Activated naive CD8-positive, alpha-beta T cell treated with anti-CD3 and anti-CD28 coated beads, Interleukin-2, amount 50 U/mL, for 24 hours (primary cell): ENCODE measurements at regions not wholly inside any gene's neighbourhood (a gene's known extent, or its start where the extent isn't known, plus 50 kb on each side); places are given as distances from the start of the nearest gene placed in this dataset.
"Not testable (repeated sequence)": the region's sequence is repeated elsewhere in the genome, so short reads cannot be mapped to it uniquely, and the experiment has no call there.

ENCODE experiments used
- ATAC-seq: fragments of 150-1000 bp; cut with Tn5 transposase; one replicate; pipeline ENCODE4 v1.10.0; 2021
- DNase-seq: peaks from one replicate; pipeline ENCODE4 v3.0.0; 2021
- H3K27ac Mint-ChIP-seq: one replicate; pipeline ENCODE4 v1.8.0; 2021; ENCODE audit warnings: mild to moderate bottlenecking, mixed read lengths
- H3K27me3 Mint-ChIP-seq: one replicate; pipeline ENCODE4 v1.8.0; 2021; ENCODE audit warnings: mixed read lengths
- H3K36me3 Mint-ChIP-seq: one replicate; pipeline ENCODE4 v1.8.0; 2021; ENCODE audit warnings: low read depth, mixed read lengths
- H3K4me1 Mint-ChIP-seq: one replicate; pipeline ENCODE4 v1.8.0; 2021; ENCODE audit warnings: mixed read lengths
- H3K4me3 Mint-ChIP-seq: one replicate; pipeline ENCODE4 v1.8.0; 2021; ENCODE audit warnings: mild to moderate bottlenecking, moderate library complexity, mixed read lengths
- H3K9me3 Mint-ChIP-seq: one replicate; pipeline ENCODE4 v1.8.0; 2021; ENCODE audit warnings: mixed read lengths

- ATAC-seq, DNase-seq, H3K4me3 Mint-ChIP-seq, H3K4me1 Mint-ChIP-seq, H3K27ac Mint-ChIP-seq, H3K36me3 Mint-ChIP-seq, H3K27me3 Mint-ChIP-seq: not testable (repeated sequence)
- H3K9me3 Mint-ChIP-seq: peaks cover 16% of the 10 kb centered on the region
Measured at GRCh38 chr10:53342531-53342930, 569.9 kb upstream of the MBL2 start.

GRCh38 chr10:53338199-53338598 is 565.6 kb upstream of the MBL2 start:
- not testable (repeated sequence) for H3K4me3 Mint-ChIP-seq, ATAC-seq, H3K36me3 Mint-ChIP-seq, H3K4me1 Mint-ChIP-seq, H3K27ac Mint-ChIP-seq, DNase-seq, H3K27me3 Mint-ChIP-seq
- H3K9me3 Mint-ChIP-seq: peaks cover 32% of the 10 kb centered on the region

- not testable (repeated sequence) for H3K4me3 Mint-ChIP-seq, H3K36me3 Mint-ChIP-seq, DNase-seq, H3K27me3 Mint-ChIP-seq, ATAC-seq, H3K27ac Mint-ChIP-seq, H3K4me1 Mint-ChIP-seq
- peaks cover 32% of the 10 kb centered on the region for H3K9me3 Mint-ChIP-seq
Measured at GRCh38 chr10:53335803-53336422, 563.3 kb upstream of the MBL2 start.

GRCh38 chr10:53331460-53331859 is 558.9 kb upstream of the MBL2 start:
- Mint-ChIP-seq H3K4me3 (no peak overlapping the region), H3K27me3 (no peaks in the 10 kb centered on the region), H3K36me3 (no peaks in the 10 kb centered on the region), H3K4me1 (no peaks in the 10 kb centered on the region), H3K27ac (no peak overlapping the region), H3K9me3 (peaks cover 14% of the 10 kb centered on the region)
- no peak for ATAC-seq
- no peak for DNase-seq

GRCh38 chr10:53326401-53327305 is 554.1 kb upstream of the MBL2 start:
- H3K36me3 Mint-ChIP-seq, H3K9me3 Mint-ChIP-seq, H3K27me3 Mint-ChIP-seq, H3K27ac Mint-ChIP-seq, H3K4me3 Mint-ChIP-seq, DNase-seq, H3K4me1 Mint-ChIP-seq, ATAC-seq: not testable (repeated sequence)

- H3K36me3 Mint-ChIP-seq: no peaks in the 10 kb centered on the region
- ATAC-seq (no peak), DNase-seq (no peak)
- H3K9me3 Mint-ChIP-seq: no peaks in the 10 kb centered on the region
- H3K4me3 Mint-ChIP-seq: no peak overlapping the region
- H3K27ac Mint-ChIP-seq: no peak overlapping the region
- no peaks in the 10 kb centered on the region for H3K27me3 Mint-ChIP-seq
- H3K4me1 Mint-ChIP-seq: no peaks in the 10 kb centered on the region
Measured at GRCh38 chr10:53325066-53325465, 552.5 kb upstream of the MBL2 start.

GRCh38 chr10:53315709-53316108 is 543.1 kb upstream of the MBL2 start:
- ATAC-seq (no peak), DNase-seq (no peak)
- Mint-ChIP-seq H3K9me3 (no peaks in the 10 kb centered on the region), H3K27ac (no peak overlapping the region), H3K4me3 (no peak overlapping the region), H3K4me1 (no peaks in the 10 kb centered on the region), H3K36me3 (no peaks in the 10 kb centered on the region), H3K27me3 (no peaks in the 10 kb centered on the region)

- Mint-ChIP-seq H3K27ac (no peak overlapping the region), H3K27me3 (no peaks in the 10 kb centered on the region), H3K9me3 (no peaks in the 10 kb centered on the region), H3K4me1 (no peaks in the 10 kb centered on the region), H3K36me3 (no peaks in the 10 kb centered on the region), H3K4me3 (no peak overlapping the region)
- DNase-seq (no peak), ATAC-seq (no peak)
Measured at GRCh38 chr10:53314876-53315275, 542.3 kb upstream of the MBL2 start.

- Mint-ChIP-seq H3K4me1 (no peaks in the 10 kb centered on the region), H3K27ac (no peak overlapping the region), H3K27me3 (no peaks in the 10 kb centered on the region), H3K4me3 (no peak overlapping the region), H3K36me3 (no peaks in the 10 kb centered on the region), H3K9me3 (peaks cover 2% of the 10 kb centered on the region)
- ATAC-seq: no peak
- DNase-seq: no peak
Measured at GRCh38 chr10:53298443-53298842, 525.9 kb upstream of the MBL2 start.

GRCh38 chr10:53284615-53285182 is 512.1 kb upstream of the MBL2 start:
- no peak for DNase-seq
- no peak for ATAC-seq
- peaks cover 12% of the 10 kb centered on the region for H3K9me3 Mint-ChIP-seq
- no peaks in the 10 kb centered on the region for H3K4me1 Mint-ChIP-seq
- H3K27me3 Mint-ChIP-seq: no peaks in the 10 kb centered on the region
- H3K4me3 Mint-ChIP-seq: no peak overlapping the region
- no peaks in the 10 kb centered on the region for H3K36me3 Mint-ChIP-seq
- no peak overlapping the region for H3K27ac Mint-ChIP-seq

GRCh38 chr10:53276797-53277196 is 504.2 kb upstream of the MBL2 start:
- Mint-ChIP-seq H3K27me3 (no peaks in the 10 kb centered on the region), H3K27ac (no peak overlapping the region), H3K36me3 (no peaks in the 10 kb centered on the region), H3K4me3 (no peak overlapping the region), H3K9me3 (peaks cover 24% of the 10 kb centered on the region), H3K4me1 (no peaks in the 10 kb centered on the region)
- no peak for ATAC-seq
- no peak for DNase-seq

- DNase-seq (no peak), ATAC-seq (no peak)
- no peaks in the 10 kb centered on the region for H3K4me1 Mint-ChIP-seq
- H3K9me3 Mint-ChIP-seq: peaks cover 15% of the 10 kb centered on the region
- no peak overlapping the region for H3K4me3 Mint-ChIP-seq
- H3K27ac Mint-ChIP-seq: no peak overlapping the region
- H3K36me3 Mint-ChIP-seq: no peaks in the 10 kb centered on the region
- no peaks in the 10 kb centered on the region for H3K27me3 Mint-ChIP-seq
Measured at GRCh38 chr10:53269482-53269881, 496.9 kb upstream of the MBL2 start.

- H3K36me3 Mint-ChIP-seq: no peaks in the 10 kb centered on the region
- no peak overlapping the region for H3K27ac Mint-ChIP-seq
- no peaks in the 10 kb centered on the region for H3K27me3 Mint-ChIP-seq
- H3K4me3 Mint-ChIP-seq: no peak overlapping the region
- H3K9me3 Mint-ChIP-seq: peaks cover 5% of the 10 kb centered on the region
- no peaks in the 10 kb centered on the region for H3K4me1 Mint-ChIP-seq
- DNase-seq (no peak), ATAC-seq (no peak)
Measured at GRCh38 chr10:53260213-53260612, 487.6 kb upstream of the MBL2 start.

GRCh38 chr10:53256623-53257022 is 484.0 kb upstream of the MBL2 start:
- no peak overlapping the region for H3K4me3 Mint-ChIP-seq
- no peak overlapping the region for H3K27ac Mint-ChIP-seq
- peaks cover 16% of the 10 kb centered on the region for H3K9me3 Mint-ChIP-seq
- no peaks in the 10 kb centered on the region for H3K4me1 Mint-ChIP-seq
- DNase-seq (no peak), ATAC-seq (no peak)
- H3K27me3 Mint-ChIP-seq: no peaks in the 10 kb centered on the region
- H3K36me3 Mint-ChIP-seq: no peaks in the 10 kb centered on the region

GRCh38 chr10:53255661-53256205 is 483.1 kb upstream of the MBL2 start:
- H3K36me3 Mint-ChIP-seq: no peaks in the 10 kb centered on the region
- no peak for DNase-seq
- no peak overlapping the region for H3K27ac Mint-ChIP-seq
- H3K4me1 Mint-ChIP-seq: no peaks in the 10 kb centered on the region
- no peak overlapping the region for H3K4me3 Mint-ChIP-seq
- ATAC-seq: no peak
- peaks cover 16% of the 10 kb centered on the region for H3K9me3 Mint-ChIP-seq
- no peaks in the 10 kb centered on the region for H3K27me3 Mint-ChIP-seq
